HG03025 (cell line): ENCODE measurements at regions not wholly inside any gene's neighbourhood (a gene's known extent, or its start where the extent isn't known, plus 50 kb on each side); places are given as distances from the start of the nearest gene placed in this dataset.
"Not testable (repeated sequence)": the region's sequence is repeated elsewhere in the genome, so short reads cannot be mapped to it uniquely, and the experiment has no call there.

ENCODE experiments used
- ATAC-seq: cut with Tn5 transposase; IDR thresholded peaks from one replicate; pipeline ENCODE4 v1.9.1; 2021; ENCODE audit warnings: mild to moderate bottlenecking, moderate library complexity; ENCODE audit not compliant: unreplicated experiment, low FRiP score

DNA sequence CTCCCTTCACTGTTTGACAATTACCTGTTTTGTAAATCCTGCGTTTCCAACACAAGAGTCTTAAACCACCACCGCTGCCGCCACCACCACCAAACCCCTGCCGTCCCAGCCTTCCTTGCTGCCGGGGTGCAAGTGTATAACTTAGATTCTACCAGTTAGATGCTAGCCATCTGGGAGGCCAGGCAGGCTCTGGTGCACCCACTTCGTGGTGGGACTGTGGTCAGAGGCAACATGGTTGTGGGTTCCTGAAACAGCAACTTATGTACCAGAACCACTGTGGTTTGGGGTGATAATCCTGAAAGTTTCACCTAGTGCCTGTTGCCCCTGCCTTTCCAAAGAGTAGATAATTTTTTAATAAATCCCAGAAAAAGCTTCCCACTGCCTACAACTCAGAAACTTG, 510.5 kb downstream of the CCSER2 start:
- ATAC-seq: no peak

GRCh38 chr10:84842593-84842992, 514.2 kb downstream of the CCSER2 start:
- no peak for ATAC-seq

GRCh38 chr10:84844461-84844860, 516.1 kb downstream of the CCSER2 start:
- no peak for ATAC-seq

- ATAC-seq: no peak
These were observed 517.4 kb downstream of the CCSER2 start for GRCh38 chr10:84845628-84846261.

DNA sequence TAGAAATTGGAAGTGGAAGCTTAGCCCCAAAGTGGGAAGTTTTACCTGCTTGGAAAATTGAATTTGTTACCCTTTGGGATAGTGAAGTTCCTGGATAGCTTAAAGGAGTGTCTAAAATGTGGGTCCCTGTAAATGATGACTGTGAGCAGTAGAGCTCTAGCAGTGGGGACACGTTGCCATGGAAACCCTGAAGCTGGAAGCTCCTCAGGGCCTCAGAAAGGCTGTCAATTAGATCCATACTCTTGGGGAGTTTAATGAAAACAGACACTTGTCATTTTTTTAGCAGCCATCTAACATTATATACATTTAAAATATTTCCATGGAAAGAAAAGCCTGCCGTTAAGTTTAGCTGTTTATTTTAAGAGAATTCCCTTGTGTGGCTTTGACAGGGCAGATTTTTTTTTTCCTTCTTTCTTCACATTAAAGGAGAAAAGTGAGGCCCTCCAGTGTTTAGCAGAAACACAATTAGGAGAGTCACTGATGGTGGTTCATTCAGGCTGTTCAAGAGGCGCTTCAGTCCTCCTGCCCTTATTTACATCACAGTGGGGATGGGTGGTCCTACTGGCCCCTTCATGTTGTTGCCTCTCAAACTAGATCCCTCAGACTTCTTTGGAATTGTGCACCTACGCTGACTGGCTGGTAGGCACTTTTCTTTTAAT, 518.4 kb downstream of the CCSER2 start:
- ATAC-seq: no peak

- ATAC-seq: no peak
These were observed 520.6 kb downstream of the CCSER2 start for GRCh38 chr10:84848967-84849366.

DNA sequence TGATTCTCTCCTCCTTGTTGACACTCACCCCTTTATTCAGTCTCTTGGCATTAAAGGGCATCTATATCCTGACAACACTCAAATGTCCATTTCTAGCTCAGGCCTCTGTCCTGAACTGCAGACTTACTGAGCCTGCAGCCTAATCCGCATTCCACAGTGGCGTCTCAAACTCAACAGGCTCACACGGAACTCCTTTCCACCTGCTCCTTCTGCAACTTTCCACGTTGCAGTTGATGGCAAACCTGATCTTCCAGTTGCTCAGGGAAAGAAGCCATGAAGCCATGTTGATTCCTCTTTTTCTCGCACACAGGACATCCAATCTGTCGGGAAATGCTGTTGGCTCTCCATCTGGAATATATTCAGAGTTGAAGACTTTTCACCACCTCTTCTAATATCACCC, 522.4 kb downstream of the CCSER2 start:
- no peak for ATAC-seq

GRCh38 chr10:84854439-84854838, 526.0 kb downstream of the CCSER2 start:
- ATAC-seq: no peak

- ATAC-seq: no peak
These were observed 532.5 kb downstream of the CCSER2 start for GRCh38 chr10:84860855-84861254.

GRCh38 chr10:84862551-84862950, 534.2 kb downstream of the CCSER2 start:
- ATAC-seq: no peak

GRCh38 chr10:84863675-84864074, 535.3 kb downstream of the CCSER2 start:
- ATAC-seq: no peak

DNA sequence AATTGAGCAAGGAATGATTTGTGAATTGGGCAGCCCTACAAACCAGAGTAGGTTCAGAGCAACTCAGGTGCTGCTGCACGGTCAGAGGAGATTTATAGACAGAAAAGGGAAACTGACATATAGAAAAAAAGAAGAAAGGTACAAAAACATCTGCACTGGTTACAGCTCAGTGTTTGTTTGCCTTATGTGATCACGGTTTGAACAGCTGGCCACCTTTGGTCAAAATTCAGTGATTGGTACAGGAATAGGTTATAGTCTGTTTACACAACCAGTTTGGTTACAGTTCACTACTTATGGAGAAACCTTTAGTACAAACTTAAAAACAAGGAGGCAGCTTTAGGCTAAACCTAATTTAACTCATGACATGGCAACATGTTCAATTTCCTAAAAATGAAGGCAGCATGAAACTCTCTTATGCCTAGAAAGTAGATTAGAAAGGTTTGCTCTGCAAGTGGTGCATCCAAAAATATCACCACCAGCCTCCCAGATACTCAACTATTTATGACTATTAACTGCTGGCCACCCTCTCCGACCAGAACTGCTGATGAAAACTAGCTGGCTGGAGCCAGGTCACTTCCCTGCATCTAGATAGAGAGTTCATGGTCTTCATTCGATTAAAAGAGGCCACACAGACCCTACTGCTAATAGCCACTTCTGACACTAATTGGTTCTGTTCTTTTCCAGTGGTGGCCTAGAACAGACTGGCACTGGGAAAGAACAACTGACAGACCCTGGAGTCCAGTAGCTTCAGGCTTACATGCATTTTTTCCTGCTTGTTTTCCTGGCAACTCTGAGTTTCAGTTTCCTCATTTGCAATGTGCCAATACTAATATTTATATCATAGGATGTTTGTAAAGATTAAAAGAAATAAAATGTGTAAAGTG, 548.0 kb downstream of the CCSER2 start:
- ATAC-seq: no peak

DNA sequence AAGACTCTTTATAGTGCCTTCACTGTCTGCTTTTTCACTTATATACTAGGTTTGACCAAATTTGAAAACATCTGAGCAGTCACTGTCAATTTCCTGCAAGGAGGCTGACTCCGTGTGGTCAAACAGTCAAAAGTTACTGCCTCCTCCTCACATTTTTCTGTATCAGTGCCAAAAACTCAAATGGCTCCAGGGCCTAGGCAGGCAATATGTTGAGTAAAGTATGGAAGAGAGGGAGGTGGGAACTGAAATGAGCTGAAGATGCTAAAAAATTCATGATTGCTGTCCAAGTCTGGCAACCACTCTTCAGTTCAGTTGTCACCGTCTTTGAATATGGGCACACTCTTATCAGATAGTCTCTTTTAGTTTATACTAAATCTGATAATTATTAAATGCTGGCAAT, 551.6 kb downstream of the CCSER2 start:
- no peak for ATAC-seq

GRCh38 chr10:84881696-84882095, 553.3 kb downstream of the CCSER2 start:
- not testable (repeated sequence) for ATAC-seq

DNA sequence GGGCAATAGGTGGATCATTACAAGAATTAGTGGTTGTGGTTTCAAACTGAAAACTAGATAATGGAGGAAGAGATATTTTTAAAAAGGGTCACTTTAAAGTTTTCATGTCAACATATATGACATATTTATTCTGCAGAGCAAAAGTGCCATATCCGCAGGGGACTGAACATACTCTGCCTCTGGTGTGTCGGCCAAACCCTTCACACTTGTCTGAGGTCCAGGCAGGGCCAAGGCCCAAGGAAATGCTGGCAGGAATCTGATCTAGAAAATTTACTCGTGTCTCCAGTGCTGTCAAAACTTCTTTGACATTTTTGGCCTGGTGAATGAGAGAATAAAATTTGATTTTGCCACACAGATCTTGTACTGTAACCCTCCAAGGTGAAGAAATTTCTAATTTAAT, 562.3 kb downstream of the CCSER2 start:
- ATAC-seq: no peak

DNA sequence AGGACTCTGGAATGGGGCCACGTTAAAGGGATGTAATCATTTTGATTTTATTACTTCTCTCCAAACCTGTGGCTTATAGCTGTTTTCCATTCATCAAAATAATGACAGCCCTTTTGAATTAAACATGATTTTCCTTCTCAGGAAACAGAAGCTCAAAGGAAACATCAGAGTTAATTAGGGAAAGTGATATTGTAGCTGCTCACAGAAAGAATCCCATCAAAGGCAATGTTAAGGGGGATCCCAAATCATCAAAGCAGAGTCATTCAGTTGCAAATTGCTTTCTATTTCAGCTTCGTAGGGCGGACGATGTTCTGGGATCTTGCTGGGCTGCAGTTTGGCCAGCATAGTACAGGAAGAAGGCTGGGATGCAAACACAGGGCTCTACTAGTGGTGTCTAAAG, 563.2 kb downstream of the CCSER2 start:
- ATAC-seq: no peak

DNA sequence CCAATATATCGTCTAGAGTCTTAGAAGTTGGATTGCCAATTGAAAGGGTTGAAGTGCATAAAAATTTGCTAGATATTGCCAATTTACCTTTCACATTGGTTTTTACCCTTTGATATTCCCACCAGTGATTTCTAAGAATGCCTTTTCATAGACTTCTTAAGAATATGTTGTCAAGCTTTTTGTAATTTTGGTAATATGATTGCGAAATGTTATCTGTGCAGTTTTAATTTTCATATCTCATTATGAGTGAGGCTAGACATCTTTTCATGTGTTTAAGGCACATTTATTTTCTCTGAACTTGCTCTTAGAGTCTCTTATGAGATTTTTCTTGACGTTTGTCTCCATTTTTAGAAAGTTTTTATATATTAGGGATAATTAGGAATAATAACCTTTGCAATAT, 567.2 kb downstream of the CCSER2 start:
- ATAC-seq: no peak

DNA sequence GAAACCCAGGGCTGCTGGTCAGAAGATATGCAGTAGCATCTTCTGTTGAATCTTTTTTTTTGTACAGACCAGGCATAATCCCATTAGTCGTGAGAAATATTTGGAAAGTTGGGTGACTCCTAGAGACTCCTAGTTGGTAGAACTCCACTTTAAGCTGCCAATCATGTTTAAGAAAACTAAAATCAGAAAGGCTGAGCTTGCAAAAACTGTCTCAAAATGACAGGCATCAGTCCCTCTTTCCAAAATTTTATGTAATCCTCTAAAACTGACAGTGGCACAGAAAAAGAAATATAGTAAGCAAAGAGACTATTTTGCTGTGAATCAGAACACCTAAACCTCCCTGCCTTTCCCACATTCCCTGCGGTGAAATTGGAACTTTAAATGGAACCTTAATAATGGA, 568.5 kb downstream of the CCSER2 start:
- no peak for ATAC-seq

DNA sequence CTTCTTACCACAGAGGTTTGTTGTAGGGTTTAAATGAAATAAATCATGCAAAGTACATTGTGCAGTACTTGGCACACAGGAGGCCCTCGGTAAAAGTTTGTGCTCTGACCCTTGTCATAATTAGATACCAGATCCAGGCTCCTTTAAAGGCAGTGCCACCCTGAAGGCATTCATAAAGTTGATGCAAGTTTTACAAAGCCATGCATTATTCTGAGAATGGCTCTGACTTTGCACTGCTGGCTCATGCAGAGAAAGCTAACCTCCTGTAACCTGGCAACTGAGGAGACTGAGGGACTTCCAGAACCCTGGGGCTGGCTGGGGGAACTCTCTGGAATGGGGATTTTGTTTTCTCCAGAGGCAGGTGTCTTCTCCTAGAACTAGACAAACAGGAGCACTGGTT, 570.9 kb downstream of the CCSER2 start:
- no peak for ATAC-seq

DNA sequence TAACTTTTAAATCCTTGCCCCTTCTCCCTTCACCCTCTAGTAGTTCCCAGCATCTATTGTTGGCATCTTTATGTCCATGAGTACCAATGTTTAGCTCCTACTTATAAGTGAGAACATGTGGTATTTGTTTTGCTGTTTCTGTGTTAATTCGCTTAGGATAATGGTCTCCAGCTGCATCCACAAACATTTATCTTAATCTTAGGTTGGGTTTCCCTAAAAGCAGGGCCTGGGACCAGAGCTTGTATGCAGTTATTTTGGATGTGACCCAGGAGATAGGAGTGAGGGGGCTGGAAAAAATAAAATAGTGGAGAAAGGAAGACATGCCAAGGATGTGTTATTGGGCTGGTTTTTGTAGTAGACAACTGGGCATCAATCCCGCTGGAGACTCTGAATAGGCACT, 571.8 kb downstream of the CCSER2 start:
- no peak for ATAC-seq

GRCh38 chr10:84901885-84902284, 573.5 kb downstream of the CCSER2 start:
- ATAC-seq: no peak

DNA sequence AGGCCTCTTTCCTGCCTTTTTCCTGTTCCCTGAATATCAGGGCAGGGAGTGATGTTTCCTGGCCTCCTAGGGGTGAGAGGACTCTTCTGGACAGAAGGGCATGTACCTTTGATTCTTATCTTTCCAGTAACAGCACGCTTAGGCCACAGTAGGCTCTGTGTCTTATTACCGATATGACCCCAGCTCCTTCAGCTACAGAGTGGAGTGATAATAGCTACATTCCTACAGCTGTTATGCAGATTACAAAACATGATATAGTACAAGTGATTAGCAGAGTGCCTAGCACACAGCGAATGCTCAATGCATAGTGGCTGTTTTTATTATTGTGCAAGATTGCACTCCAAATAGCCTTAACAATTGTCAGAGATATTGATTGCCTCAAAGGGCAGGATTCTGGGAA, 574.2 kb downstream of the CCSER2 start:
- no peak for ATAC-seq
